Stimulated activated CD8-positive, alpha-beta memory T cell treated with anti-CD3 and anti-CD28 coated beads, Interleukin-12 subunit alpha, Interleukin-12 subunit beta, amount 100 ng/mL, for 4 hours (primary cell): ENCODE measurements at regions not wholly inside any gene's neighbourhood (a gene's known extent, or its start where the extent isn't known, plus 50 kb on each side); places are given as distances from the start of the nearest gene placed in this dataset.
A peak's percentile ranks its signal among the peaks of the same experiment; 100 is the strongest.
"Not testable (repeated sequence)": the region's sequence is repeated elsewhere in the genome, so short reads cannot be mapped to it uniquely, and the experiment has no call there.

Experiments used
- DNase-seq: peaks from one replicate; pipeline ENCODE4 v3.0.0-alpha.2; 2020; ENCODE audit warnings: low read depth

DNA sequence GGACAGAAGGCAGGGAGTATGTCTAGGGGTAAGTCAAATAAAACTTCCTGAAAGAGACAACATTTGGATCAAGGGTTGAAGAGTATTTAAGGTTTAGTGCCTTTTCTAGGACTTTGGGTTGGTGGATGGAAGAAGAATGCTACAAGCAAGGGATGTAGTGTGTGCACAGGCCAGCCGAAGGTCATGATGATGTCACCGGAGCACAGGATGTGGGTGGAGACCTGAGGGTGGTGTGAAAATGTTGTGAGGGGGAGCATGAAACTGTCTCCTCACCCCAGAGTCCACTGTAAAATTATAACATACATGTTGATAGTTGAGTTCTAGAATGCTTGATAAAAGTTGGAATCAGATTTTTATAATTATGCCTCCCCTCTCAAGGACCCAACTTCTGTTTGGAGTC is 553.3 kb upstream of the SGCD start:
- DNase-seq: peak; percentile 13

DNA sequence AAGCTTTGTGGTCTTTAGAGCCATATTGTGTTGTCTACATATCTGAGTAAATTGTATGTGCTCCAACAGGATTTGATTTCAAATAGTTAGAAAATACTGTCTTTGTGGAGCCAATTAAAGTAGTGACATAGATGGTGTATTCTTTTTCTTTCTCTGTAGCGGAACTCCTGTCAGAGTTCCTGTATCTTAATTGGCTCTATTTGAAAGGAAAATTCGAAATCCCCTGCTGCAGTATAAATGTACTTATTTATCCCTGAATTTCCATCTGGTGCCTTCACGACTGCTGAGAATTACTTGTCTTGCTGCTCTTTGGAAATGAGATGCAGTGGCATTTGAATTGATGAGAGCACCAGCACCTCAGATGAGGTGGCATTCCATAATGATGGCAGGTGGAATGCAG is 546.7 kb upstream of the SGCD start:
- no peak for DNase-seq

DNA sequence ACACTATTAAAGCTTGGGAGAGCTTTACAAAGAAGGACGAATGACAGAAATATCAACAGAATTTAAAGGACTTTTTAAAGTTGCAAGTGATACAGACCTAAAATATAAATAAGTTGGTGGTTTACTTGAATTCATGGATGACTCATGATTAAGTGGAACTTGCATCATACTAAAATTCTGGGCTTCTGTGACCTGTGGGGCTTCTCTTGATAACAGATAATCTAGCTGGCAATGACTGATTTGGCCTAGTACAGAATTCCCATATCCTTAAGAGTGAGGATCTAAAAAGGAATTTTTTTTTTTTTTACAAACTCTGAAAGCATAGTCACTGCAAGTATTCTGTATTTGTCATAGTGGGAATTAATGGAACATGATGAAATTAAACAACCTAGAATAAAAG is 543.7 kb upstream of the SGCD start:
- no peak for DNase-seq

DNA sequence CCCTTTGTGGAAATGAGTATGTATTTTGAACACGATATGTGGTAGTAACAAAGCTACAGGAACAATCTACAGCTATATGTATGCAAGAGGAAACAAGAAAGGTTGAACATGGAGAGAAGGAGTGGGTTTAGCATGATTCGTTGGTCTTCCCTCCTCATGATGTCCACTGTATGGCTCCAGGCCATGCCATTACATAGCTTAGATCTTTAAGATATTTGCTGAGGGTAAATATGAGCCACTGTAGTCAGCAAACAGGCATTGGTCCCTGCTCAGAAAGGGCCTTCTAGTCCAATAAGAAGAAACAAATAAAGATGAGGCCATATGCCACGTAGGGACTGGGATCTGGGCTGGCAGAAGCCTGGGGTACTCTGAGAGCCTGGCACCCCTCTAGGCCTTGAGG is 543.2 kb upstream of the SGCD start:
- DNase-seq: no peak

DNA sequence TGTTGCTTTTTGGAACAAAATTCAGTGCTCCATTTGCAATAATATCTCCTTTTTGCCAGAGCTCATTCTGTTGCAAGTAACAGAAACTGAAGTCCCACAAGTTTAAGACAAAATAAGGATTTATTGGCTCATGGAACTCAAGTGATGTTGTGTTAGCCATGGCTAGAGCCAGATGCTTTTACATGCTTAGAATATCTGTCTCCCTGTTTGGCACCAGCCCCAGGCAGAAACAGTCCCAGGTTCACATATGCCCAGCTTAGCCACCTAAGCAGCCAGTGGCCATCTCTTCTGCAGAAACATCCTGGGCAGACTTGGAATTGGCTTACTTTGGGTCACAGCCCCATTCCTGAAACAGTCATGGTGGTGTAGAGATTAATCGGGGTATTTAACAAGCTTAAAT is 540.9 kb upstream of the SGCD start:
- DNase-seq: no peak

DNA sequence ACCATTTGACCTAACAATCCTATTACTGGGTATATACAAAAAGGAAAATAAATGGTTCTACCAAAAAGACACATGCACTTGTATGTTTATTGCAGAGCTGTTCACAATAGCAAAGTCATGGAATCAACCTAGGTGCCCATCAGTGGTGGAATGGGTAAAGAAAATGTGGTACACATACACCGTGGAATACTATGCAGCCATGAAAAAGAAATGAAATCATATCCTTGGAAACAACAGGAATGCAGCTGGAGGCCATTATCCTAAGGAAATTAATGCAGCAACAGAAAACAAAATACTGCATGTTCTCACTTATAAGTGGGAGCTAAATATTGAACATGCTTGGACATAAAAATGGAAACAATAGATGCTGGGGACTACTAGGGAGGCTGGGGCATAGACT is 534.1 kb upstream of the SGCD start:
- DNase-seq: no peak

DNA sequence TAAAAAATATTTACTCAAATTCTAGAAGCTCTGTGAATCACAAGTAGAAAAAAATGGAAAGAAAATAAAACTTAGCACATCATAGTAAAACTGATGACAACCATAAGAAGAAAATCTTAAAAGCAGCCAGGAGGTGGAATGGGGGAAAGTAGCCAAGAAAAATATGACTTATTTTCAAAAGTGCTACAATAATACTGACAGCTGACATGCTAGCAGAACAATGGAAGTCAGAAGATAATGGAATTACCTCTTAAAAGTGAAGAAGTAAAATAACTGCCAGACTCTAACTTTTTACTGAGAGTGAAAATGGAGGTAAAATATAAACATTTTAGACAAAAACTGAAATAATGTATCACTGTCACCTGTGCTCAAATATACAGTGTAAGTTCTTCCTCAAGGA is 532.2 kb upstream of the SGCD start:
- no peak for DNase-seq

DNA sequence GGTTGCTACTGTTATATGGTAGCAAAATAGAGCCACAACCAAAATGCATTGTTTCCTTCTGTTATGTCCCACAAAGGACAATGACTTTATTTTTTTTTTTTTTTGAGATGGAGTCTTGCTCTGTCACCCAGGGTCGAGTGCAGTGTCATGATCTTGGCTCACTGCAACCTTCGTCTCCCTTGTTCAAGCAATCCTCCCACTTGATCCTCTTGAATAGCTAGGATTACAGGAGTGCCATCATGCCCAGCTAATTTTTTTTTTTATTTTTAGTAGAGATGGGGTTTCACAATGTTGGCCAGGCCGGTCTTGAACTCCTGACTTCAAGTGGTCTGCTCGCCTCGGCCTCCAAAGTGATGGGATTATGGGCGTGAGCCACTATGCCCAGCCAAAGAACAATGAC is 527.7 kb upstream of the SGCD start:
- no peak for DNase-seq

DNA sequence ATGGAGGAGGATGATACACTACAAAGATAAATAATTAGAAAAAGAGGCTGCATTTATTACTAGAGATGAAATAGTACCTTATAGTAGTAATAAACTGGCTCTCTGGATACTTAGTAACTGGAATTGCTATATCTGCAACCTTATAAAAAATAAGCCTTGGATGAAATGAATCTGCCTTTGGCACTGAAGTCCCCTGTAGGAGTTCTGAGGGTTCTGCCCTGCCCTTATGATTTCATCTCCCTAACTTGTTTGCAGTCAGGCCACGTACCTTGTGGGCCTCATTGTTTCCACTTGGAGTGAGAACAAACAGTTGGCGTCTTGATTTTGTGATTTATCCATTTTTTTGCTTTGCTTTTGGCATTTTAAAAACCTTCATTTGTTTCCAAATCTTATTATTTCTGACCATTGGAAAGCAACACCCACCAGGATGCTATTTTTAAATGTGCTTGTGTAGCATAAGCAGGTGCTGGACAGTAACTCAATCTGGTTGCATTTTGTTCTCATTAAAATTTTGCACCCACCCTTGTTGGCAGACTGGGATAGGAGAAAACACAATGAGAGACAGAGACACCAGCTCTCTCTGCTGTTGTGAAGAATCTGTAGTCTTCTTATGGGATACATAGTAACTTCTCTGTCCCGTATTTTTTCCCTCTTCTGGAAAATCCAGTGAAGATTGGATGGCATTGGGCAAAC is 518.9 kb upstream of the SGCD start:
- DNase-seq: no peak

DNA sequence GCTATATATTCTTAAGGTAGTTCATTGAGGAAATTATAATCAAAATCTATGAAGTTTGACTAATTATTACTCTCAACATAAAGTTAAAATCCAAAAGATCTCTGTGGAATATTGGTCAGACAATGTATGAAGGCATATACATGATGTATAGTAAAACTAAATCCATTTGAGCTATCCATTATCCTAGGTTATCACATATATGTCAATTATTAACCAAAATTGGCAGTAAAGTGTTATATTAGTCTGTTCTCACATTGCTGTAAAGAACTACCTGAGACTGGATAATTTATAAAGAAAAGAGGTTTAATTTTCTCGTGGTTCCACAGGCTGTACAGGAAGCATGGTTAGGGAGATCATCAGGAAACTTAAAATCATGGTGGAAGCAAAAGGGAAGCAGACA is 511.7 kb upstream of the SGCD start:
- no peak for DNase-seq

DNA sequence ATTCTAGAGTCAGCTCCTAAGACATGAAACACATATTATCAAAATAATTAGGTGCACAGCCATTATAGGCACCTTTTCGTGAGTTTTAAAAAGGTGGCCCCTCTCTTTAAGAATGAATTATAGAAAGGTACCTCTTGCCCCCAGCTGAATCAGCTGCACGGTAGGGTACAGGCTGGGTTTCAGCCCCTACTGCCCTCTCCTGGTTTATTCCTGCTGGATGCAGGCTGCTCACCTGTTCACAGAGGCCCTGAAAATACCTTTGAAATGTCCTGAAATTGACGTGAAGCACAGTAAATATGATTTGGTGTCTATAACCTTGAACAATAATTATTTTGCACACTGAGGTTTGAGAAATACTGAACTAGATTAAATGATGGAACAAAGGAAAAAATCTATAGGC is 504.8 kb upstream of the SGCD start:
- DNase-seq: no peak

DNA sequence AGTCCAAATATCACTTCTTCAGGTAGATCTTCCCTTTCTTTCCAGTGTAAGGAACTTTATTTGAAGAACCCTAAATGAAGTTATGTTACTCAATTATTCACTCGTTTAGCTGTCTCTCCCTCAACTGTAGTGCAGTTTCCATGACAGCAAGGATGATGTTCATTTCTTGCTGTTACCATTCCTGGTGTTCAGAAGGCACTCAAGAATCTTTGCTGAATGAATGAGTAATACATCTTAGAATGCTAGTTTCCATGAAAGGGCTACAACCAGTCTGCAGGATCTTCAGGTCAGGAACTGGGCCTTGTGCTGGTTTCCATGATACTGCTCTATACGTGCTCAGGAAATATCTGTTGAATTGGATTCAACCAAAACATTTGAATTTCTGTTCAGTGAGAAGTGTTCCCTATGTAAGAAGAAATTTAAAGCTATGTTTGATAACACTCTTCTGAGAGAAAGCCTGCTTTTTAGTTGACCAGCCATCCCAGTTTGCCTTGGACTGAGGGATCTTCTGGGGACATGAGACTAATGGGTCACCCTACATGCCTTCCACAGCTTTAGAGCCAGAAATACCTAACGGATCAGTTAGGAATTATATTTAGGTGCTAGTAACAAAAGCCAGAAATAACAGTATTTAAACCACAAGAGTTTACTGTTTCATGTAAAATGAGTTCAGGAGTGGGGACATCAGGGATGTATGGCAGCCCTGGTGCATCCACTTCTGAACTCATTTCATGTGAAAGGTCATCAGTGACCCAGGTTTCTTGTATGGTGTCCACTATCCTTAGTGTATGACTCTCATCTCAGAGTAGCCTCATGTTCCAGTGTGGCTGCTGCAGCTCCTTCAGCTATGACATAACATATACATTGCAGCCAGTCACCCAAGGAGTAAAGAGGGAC is 500.1 kb upstream of the SGCD start:
- no peak for DNase-seq

DNA sequence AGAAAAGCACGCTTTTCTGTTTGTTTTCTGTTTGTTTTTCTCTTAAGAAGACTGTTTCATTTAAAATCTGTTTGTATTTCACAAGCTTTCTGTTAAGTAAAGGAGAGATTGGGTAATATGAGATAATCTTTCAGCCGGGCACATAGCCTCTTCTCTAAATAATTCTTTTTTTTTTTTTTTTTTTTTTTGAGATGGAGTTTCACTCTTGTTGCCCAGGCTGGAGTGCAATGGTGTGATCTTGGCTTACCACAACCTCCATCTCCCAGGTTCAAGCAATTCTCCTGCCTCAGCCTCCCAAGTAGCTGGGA is 499.5 kb upstream of the SGCD start:
- DNase-seq: not testable (repeated sequence)

DNA sequence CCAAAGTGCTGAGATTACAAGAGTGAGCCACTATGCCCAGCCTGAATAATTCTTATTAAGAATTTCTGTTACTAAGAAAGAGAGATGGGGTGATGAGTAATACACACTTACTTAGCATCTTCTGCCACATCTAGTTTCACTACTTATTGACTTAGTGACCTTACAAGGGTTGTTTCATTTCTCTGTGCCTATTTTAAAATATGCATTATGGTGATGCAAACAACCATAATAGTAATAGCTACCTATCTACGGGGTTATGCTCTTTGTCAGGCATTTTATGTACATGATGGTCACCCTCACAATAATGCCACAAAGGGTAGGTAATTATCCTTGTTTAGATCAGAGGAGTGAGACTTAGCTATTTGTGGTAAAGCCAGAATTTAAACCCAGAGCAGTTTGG is 499.0 kb upstream of the SGCD start:
- DNase-seq: no peak

DNA sequence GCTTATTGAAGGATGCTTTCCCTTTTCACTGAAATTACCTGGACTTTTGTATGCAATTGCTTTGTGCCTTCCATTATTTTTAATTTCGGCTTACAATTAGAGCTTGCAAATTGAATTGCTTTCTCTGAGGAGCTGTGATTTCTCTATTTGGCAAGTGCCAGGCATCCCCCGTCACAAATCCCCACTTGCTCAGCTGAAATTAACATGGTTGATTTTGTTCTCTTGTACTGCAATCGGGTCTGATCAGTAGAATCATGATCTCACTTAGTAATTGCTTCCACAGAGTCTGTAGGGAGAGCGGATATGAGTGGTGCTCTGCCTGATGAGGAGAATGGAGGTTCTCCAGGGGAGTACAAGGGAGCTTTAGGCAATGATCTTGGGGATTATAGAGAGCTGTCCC is 495.5 kb upstream of the SGCD start:
- DNase-seq: no peak

DNA sequence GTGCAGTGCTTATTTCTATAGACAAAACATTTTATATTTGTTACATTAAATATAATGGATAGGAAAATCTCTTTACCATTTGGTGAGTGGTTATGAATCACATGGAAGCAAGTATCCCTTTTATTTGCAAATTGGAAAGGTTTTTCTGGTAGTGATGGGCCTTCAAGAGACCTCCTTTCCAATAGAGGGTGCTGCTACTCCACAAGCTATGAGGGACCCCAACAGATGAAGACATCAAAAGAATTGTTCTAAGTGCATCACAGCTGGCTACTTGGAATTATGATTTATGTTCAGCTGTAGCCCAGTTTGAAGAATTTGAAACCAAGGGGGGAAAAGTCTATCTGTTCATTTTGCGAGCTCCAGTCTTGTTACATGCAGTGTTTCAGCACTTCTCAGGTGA is 493.7 kb upstream of the SGCD start:
- no peak for DNase-seq

DNA sequence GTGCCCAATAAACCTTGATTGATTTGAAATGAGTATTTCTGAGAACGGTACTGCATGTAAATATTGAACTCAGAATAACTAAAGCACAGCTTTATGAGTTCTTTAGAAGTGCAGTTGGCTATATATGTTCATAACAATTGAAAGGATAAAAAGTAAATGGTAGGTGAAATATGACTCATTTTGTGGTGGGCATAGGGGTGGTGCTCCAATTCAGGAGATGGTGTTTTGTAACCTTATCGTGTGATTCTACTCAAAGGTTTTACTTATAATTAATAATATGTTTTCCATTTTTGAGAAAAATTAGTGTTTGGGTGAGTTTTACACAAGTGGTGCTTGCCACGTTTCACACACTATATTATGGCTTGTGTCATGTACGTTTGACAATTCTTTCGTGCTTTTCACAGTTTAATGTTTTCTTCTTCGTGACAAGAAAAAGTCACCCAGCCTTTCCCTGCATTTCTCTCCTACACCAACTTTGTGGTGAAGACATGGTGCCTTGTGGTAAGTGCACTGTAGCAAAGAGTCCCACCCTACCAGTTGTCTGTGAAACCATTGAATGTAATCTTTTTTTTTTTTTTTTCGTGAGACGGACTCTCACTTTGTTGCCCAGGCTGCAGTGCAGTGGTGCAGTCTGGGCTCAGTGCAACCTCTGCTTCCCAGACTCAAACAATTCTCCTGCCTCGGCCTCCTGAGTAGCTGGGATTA is 492.5 kb upstream of the SGCD start:
- DNase-seq: no peak

DNA sequence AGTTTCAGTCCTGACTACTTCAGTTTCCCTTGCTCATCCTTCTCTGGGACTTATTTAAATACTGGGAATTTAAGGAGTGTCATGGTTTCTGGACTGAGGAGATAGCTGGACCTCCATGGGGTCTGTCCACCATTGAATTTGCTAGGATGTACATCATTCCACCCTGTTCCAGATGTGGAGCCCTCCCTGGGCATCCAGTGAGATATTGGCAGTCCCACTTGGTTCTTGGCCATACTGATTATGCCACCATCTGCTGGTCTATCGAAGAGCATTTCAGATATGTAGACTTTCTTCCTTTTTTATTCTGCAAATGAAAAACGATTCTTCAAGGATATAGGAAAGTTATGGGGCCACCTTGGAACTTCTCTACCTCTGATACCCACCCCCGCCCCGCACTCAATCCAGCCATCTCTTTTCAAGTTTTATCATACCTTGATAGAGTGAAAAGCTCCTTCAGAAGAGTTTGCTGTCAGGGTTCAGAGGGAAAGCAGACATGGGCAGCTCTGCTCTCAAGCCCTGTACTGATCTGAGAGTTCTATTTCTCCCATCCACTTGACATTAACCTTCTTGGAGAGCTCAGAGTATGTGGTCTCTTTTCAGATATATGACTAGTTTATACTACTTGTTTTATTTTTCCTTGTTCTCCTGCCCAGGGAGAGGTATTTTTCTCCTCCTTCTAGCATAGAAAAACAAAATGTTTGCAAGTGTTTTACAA is 490.7 kb upstream of the SGCD start:
- no peak for DNase-seq

DNA sequence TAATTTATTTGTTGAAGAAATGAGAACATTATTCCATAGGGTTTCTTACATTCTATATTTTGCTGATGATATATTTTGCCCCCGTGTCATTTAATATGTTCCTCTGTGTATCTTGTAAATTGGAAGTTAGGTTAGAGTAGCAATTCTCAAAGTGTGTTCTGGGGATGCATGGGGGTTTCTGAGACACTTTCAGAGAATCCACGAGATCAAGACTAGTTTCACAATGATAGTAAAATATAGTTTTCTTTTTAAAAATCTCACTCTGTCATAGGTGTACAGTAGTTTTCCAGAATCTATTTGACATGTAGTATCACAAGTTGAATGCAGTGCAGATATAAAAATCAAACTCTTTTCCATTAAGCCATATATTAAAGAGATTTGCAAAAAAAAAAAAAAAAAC is 488.6 kb upstream of the SGCD start:
- no peak for DNase-seq

DNA sequence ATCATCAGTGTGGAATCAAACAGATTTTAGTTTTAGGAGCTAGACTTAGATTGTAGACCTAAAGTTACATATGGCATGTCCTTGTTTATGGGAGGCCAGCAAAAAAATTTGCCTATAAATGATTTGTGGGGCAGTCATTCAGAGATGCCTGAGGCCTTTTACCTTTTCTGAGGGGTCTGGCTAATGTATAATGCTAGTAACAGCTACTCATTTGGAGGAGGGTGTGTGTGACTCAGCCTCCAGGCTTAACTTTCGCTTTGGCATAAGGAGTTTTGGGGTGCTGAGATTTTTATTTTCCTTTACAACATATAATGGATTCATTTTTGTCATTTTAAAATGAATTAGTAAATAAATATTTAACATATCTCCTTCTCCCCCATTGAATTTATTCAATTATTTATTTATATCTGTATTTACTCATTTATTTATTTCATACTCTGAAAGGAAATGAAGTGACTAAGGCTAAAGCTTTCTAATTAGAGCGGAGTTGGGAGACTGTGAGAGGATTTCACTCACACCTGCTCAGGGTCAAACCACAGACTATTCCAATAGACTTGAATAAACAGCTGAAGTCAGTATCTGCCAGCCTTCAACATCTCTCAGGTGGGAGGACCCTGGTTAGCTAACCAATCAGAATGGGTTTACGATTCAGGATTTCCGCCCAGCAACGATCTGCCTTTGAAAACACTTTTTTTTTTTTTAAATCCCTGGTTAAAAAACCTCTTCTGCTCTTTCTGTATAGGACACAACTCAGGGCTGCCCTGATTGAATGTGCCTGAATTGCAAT is 487.5 kb upstream of the SGCD start:
- DNase-seq: no peak

DNA sequence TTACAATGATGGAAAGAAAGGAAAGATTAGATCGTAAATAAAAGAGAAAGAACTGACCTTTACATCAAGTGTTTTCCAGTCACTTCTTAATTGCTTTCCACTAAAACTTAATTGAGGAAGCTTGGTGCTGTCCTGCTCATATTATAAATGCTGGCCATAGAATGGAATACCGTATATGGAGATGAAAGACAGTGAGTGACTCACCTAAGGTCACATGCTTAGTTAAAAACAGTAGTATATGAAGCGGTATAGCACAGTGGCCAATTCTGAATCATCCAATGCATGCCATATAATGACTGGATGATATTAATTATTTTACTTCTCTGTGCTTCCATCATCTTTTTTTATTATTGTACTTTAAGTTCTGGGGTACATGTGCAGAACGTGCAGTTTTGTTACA is 482.4 kb upstream of the SGCD start:
- DNase-seq: no peak

DNA sequence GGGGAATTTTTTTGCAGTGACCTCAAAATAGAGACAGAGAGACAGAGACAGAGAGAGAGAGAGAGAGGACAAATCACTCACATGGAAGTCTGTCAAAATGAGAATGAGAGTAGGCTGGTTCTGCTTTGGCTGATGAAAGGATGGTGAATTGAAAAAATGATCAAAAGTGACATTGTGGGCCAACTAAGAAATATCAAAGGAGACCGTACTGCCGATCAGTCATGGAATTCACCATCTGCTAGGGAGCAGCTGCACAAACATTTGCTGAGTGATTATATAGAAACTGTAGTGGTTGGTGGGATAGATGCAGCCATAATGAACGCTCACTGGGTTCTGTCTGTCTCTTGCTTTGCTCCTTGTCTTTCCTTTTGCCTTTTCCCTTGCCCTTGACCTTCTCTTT is 476.6 kb upstream of the SGCD start:
- no peak for DNase-seq
